PC-9 (cell line): ENCODE measurements at regions not wholly inside any gene's neighbourhood (a gene's known extent, or its start where the extent isn't known, plus 50 kb on each side); places are given as distances from the start of the nearest gene placed in this dataset.
"Not testable (repeated sequence)": the region's sequence is repeated elsewhere in the genome, so short reads cannot be mapped to it uniquely, and the experiment has no call there.

Experiments used
- EZH2 ChIP-seq: fragments of 200-600 bp; sonication (generic); IDR thresholded peaks from 2 replicates; pipeline ENCODE4 v1.8.0; 2017; ENCODE audit warnings: antibody characterized with exemption, low read depth
- TF ChIP-seq, protein P1 (sequence below): fragments of 200-600 bp; sonication (generic); conservative IDR thresholded peaks from 2 replicates; pipeline ENCODE4 v1.6.1; 2017; ENCODE audit warnings: mixed run types, antibody characterized with exemption, mild to moderate bottlenecking, moderate library complexity

- TF ChIP-seq, protein P1, sequence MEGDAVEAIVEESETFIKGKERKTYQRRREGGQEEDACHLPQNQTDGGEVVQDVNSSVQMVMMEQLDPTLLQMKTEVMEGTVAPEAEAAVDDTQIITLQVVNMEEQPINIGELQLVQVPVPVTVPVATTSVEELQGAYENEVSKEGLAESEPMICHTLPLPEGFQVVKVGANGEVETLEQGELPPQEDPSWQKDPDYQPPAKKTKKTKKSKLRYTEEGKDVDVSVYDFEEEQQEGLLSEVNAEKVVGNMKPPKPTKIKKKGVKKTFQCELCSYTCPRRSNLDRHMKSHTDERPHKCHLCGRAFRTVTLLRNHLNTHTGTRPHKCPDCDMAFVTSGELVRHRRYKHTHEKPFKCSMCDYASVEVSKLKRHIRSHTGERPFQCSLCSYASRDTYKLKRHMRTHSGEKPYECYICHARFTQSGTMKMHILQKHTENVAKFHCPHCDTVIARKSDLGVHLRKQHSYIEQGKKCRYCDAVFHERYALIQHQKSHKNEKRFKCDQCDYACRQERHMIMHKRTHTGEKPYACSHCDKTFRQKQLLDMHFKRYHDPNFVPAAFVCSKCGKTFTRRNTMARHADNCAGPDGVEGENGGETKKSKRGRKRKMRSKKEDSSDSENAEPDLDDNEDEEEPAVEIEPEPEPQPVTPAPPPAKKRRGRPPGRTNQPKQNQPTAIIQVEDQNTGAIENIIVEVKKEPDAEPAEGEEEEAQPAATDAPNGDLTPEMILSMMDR = not testable (repeated sequence)
- TF ChIP-seq EZH2 = not testable (repeated sequence)
Measured at GRCh38 chr2:242097278-242097677, 227.7 kb downstream of the RTP5 start.
